ENCODE measurements at regions not wholly inside any gene's neighbourhood (a gene's known extent, or its start where the extent isn't known, plus 50 kb on each side); places are given as distances from the start of the nearest gene placed in this dataset.

- TF ChIP-seq GRHL1 (CRISPR knock-in tag; conservative IDR thresholded peaks at IDR 0.05) (no peak), TCF7L2 (IDR thresholded peaks at IDR 0.05; ENCODE audit: low read depth, low read length) (no peak), ZSCAN31 (CRISPR knock-in tag; IDR thresholded peaks at IDR 0.05; ENCODE audit: low read depth) (no peak), ZFY (CRISPR knock-in tag; IDR thresholded peaks at IDR 0.05) (no peak), ATF1 (CRISPR knock-in tag; IDR thresholded peaks at IDR 0.05) (no peak), PBX2 (CRISPR knock-in tag; IDR thresholded peaks at IDR 0.05) (no peak), IKZF5 (CRISPR knock-in tag; IDR thresholded peaks at IDR 0.05) (peak; percentile 75; the same call in 1 of the 2 replicates), FOXO4 (CRISPR knock-in tag; conservative IDR thresholded peaks at IDR 0.05) (no peak), POGK (CRISPR knock-in tag; conservative IDR thresholded peaks at IDR 0.05) (no peak), DR1 (CRISPR knock-in tag; IDR thresholded peaks at IDR 0.05) (no peak), MYNN (CRISPR knock-in tag; IDR thresholded peaks at IDR 0.05; ENCODE audit: low read depth) (no peak), SYNCRIP (IDR thresholded peaks at IDR 0.05; ENCODE audit: insufficient read depth, low read depth, low read length) (no peak), ZBTB4 (CRISPR knock-in tag; IDR thresholded peaks at IDR 0.05; ENCODE audit: borderline replicate concordance) (no peak), ZNF446 (CRISPR knock-in tag; IDR thresholded peaks at IDR 0.05) (no peak), SIN3B (IDR thresholded peaks at IDR 0.05; ENCODE audit: low read length) (no peak), POLR2AphosphoS5 (IDR thresholded peaks at IDR 0.05; ENCODE audit: low read depth, low read length) (no peak)
These were observed 68.0 kb downstream of the SERPINA3 start (continued) for GRCh38 chr14:94679937-94680861.

Data from HepG2 (cell line).